HG03457 (cell line): ENCODE measurements at regions not wholly inside any gene's neighbourhood (a gene's known extent, or its start where the extent isn't known, plus 50 kb on each side); places are given as distances from the start of the nearest gene placed in this dataset.

ENCODE experiments used
- ATAC-seq: cut with Tn5 transposase; IDR thresholded peaks from one replicate; pipeline ENCODE4 v1.9.1; 2021; ENCODE audit warnings: moderate number of reproducible peaks; ENCODE audit not compliant: unreplicated experiment

DNA sequence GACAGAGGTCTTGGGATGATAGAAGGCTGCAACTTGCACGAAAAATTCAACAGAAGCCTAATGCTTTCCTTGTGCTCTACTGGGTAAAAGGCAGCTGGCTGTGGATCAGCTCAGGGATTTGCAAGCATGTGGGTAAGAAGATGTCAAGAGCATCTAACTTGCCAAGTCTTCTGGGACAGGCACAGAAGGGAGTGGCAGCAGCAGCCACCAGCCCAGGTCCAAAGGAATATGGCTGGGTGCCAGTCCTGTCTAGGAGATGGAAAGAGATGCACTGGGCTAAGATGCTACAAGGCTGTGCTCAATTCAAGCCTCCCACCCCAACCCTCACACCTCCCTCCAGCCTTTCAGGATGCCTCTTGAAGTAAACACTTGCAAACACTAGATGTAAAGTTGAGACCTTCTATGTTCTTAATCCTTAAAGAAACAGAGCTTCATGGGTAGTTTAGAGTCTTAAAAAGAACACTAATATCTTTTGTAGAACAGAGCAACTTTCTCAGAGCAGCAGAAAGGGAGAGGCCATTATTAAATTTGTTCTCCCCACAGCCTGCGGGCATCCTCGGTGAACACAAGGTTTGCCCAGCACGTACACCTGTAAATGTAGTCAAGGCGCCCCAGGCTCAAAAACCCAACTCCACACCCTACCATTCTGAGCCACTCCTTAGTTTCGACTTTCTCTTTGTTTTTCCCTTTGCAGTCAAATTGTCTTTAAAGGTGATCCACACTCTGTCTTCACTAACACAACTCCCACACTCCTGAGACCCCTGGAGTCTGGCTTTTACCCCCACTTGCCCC is 64.6 kb upstream of the BCAR3 start:
- ATAC-seq, result no peak

DNA sequence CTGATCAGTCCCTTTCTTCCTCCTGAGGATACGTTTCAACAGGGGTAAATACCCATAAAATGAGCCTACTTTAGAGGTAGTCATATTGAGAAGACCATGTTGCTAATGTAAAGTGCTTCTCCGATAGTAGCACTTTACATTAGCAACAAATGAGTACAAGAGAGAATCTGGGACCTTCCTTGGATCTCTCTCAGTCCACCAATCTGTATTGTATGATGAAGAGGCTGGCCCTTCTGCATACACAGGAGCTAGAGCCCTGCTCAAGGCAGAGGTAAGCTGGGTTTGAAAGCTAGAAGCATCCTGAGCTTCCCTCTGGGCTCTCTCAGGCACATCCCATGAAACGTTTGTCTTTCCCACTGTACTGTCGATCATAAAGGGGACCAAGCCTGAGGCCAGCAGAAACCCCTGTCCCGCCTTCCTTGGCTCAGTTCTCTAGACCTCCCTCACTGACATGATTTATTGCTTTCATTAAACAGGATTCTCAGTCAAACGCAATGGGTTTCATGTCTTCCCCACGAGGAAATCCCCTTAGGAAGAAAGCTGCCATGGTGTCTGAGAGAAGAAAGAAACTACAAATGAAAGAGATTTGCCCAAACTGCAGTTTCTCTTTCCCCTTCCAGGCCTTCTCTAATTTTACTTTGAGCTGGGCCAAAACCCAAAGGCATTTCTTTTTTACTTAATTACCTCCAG is 62.8 kb upstream of the BCAR3 start:
- ATAC-seq, result peak; percentile 56

DNA sequence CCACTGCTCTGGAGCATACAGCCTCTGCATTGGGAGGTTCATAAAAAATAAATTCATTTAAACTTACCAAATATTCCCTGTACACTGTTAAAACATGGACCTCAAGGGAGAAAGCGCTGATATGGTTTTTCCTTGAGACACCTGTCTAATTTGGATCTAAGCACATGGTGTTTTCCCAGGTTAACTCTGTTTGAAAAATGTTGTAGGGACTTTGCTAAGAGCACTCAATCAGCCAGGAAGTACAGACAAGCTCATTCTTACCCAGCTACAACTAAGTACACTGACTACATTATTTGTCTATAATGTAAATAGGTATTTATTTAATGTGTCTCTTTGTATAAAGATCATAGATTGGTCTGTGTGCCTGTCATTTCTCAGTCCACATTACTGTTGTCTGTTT is 61.8 kb upstream of the BCAR3 start:
- no peak for ATAC-seq

DNA sequence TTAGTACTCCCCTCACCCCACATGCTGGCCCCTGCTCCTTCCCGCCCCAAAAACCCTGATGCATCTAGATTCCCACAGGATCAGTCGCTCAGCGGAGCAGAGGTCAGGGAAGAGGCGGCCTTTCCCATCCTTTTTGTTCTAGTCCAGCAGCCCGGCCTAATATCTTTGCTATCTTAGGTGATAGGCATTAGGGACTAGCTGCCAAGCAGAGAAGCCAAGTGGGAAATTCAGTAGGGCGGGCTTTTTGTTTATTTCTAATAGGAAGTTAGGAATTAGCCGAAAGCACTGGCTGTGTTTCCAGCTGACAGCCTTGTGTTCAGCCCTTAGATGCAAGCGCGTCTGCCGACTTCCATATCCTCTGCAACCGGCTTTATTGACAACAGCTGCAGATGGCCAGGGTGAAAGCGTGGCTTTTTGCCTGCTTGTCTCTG is 59.0 kb upstream of the BCAR3 start:
- ATAC-seq, result no peak

DNA sequence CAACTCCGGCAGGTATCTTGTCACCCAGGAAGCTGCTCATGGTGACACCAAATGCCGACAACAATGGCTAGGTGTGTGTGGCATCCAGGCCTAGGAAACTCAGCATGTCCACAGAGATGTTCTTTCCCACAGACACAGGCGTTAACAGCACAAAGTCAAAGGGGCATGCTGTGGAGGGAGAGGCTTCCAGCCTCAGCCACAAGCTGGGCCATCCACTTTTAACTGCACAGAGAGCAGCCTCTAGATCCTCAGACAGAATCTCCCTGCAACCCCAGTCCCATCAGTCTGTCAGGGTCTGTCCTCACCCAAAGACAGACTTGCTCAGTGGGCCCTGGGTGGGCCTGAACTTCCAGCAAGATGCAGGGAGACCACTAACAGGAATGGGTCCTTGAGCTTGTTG is 58.5 kb upstream of the BCAR3 start:
- ATAC-seq, result no peak

DNA sequence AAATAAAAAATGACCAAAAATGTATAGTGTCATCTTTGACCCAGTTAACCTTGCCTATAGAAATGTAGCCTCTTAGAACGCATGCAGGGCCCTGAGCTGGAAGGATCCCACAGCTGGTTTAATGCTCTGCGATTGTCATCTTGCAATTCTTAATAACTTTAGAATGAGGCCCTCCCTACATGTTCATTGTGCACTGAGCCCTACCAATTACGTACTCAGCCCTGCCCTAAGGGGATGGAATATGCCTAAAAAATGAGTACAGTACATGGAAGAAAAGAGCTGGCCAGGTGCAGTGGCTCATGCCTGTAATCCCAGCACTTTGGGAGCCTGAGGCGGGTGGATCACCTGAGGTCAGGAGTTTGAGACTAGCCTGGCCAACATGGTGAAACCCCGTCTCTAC is 57.8 kb upstream of the BCAR3 start:
- ATAC-seq, result no peak

DNA sequence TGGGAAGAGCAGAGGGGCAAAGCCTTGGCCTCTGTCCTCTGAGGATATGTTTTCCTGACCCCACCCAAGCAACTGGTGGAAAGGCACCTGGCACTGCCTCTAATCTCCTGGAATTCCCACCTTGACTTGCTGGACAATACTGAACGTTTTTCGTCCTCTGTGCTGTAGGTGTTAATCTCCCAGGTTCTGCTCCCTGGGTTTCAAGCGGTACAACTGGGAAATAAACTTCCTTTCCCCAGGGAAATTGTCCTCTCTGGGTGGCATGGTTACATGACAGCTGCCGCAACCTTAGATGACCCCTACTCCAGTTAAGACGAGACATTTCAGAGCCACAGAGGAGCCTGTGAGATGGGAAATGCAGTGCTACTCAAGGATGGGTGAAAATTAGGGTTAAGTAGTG is 57.3 kb upstream of the BCAR3 start:
- no peak for ATAC-seq

DNA sequence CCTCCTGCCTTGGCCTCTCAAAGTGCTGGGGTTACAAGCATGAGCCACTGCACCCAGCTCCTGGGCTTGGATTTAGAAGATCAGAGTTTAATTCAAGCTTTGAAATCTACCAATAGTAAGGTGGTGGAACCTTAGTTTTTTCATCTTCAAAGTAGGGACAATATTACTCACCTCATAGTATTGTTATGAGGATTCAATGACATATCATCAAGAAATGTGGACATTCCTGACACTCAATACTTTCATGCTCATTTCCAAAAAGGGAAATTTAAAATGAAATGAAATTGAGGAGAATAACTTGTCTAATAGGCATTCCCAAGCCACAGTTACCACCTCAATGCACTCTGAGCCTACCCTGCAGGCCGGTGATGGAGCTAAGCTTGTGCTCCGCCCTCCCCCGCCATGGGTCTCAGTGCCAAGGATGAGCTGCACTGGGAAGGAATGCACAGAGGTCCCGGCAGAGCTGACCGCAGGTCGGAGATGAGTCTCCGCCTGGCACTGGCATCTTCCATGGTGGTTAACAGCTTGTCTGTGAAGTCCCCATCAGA is 56.5 kb upstream of the BCAR3 start:
- ATAC-seq, result no peak

DNA sequence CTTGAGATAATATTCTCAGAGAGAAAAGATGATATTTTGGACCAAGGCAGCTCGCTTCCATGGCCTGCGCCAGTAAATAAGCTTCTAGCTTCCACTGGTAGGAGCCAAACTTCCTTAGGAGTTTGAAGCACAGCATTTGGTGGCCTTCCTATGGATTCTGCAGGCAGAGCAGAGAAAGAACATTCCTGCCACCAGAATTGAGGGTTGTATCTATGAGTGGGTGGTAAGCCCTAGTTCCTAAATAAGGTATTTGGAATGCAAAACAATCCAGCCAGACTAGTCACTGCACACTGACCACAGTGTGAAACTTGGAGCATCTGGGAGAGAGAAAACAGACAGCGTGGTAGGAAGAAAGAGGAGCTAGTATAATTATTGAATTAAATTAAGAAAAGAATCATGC is 54.1 kb upstream of the BCAR3 start:
- no peak for ATAC-seq

DNA sequence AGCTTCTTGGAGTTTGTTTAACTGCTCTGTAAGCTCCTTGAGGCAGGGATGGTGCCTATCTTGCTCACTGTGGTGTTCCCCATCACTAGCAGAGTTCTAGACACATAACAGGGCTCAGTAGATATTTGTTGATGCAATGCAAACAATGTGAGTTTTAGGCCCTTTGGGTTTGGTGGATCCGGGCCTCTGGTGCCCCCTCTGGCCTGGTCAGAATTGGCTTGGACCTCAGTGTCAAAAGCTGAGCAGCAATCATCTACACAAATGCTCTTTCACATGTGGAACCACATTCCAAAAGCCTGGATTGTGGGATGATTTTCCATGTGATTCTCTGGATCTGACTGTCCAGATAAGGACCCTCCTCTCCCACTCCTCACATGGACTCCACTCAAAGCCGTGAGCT is 53.4 kb upstream of the BCAR3 start:
- no peak for ATAC-seq

DNA sequence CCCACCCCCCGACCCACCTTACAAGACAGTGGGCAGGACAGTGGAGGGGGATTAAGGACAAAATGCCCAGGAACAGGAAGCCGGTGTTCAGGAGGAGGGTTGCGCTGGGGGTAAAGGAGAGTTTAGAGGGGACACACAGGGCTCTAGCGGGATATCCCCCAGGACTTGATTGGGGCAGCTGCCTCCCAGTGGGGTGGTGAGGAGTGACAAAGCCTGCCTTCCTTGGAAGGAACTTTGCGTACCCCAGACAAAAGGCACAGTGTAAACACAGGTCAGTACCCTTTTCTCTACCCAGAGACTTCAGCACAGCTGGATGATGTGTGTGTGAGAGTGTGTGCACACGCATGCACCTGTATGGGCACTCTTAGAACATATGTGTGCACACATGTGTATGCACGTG is 51.7 kb upstream of the BCAR3 start:
- ATAC-seq, result no peak

DNA sequence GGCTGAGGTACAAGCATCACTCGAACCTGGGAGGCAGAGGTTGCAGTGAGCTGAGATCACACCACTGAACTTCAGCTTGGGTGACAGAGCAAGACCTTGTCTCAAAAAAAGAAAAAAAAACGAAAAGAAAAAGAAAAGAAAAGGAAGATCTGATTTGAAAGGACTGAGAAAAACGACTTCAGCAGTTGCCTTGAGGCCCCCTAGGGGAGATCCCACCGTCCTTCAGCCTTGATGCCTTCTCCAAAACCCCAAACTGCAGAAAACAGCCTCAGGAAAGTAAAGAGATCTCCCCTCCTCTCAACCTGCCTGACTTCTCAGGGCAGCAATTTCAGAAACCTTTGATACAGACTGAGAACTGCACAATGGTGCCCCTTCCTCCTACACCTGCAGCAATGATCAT is 50.9 kb upstream of the BCAR3 start:
- ATAC-seq, result no peak
